HG03460 (cell line): ENCODE measurements at regions not wholly inside any gene's neighbourhood (a gene's known extent, or its start where the extent isn't known, plus 50 kb on each side); places are given as distances from the start of the nearest gene placed in this dataset.

Experiments
- ATAC-seq: cut with Tn5 transposase; IDR thresholded peaks from one replicate; pipeline ENCODE4 v1.9.1; 2021; ENCODE audit not compliant: unreplicated experiment

DNA sequence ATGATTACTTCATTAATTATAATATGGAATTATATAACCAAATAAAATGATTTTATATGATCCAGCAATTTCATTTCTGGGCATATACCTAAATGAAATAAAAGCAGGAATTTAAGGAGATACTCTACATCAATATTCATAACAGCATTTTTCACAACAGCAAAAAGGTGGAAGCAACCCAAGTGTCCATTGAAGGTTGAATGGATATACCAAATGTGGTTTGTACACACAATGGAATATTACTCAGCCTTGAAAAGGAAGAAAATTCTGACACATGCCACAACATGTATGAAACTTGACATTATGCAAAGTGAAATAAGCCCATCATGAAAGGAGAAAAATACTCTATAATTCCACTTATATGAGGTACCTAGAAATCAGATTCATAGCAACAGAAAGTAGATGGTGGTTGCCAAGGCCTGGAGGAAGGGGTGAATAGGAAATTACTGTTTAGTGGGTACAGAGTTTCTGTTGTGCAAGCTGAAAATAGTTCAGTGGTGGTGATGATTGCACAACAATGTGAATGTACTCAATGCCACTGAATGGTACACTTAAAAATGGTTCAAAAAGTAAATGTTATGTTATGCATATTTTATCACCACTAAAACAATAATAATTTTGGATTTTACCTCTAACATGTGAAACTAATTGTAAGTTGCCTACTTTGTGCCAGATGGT, 471.5 kb downstream of the SPRY1 start:
- ATAC-seq, result no peak

DNA sequence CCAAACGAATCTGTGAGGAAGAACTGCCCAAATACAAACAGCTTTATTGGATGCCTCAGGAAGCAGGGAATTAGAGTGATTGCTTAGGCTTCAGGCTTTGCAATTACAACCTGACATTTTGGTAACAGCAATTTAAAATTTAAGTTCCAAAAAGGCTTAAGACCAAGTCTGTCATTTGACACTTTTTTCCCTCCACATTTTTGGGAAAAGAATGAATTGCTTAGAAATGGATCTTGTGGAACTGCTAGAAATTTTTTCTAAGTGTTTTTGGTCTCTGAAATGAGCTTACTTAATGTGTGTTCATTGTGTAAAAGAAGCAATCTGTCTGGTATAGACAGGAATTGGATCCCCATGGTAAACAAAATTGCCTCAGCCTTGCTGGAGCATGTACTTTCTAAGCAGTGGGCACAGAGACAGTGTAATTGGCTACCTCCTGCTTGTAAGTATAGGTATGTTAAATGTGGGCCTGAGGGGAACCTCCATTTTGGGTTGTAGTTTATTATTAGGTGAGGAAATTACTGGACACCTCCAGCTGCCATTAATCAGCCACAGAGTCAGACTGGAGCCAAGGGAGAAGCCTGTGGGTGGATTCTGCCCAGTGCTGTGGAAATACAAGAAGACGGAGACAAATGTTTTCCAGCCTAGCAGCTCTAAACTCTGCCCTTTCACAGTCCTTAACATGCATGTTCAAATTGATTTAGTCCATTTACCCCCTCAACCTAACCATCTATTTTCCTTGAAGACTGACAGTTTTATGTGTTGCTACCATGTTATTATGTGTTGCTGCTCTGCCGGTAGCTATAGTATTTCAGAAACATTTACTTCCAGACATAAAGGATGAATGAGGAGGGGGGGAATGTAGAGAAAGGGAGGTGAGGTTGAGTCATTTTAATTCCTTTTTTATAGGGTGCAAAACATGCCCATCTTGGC, 473.0 kb downstream of the SPRY1 start:
- no peak for ATAC-seq

DNA sequence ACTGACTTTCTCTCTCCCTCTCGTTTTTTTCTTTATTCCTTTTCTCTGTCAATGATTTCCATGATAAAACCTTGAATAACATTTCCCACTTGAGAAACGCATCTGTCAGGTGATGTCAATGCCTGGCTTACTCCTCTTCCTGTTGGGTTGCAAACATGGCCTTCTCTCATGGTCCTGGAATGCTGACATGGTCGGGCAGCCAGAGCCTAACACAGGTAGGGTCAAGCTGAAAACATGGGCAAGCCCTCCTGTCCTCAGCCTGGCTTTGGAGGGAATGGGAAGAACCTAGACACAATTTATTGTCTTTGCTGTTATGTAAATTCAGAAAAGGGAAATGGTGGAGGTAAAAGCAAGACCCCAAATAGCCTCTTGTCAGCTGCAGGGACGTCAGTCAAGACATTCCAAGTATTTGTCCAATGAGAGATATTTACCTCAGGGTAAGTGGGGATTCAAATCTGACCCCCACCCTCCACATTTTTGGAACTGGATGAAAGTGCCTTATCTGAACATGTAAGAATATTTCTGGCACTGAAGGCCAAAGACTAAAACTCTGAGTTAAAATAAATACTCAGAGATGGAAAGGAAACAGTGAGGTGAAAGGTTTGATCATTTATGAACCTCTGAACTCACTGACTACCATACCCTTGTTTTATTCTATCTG, 473.8 kb downstream of the SPRY1 start:
- ATAC-seq, result no peak

DNA sequence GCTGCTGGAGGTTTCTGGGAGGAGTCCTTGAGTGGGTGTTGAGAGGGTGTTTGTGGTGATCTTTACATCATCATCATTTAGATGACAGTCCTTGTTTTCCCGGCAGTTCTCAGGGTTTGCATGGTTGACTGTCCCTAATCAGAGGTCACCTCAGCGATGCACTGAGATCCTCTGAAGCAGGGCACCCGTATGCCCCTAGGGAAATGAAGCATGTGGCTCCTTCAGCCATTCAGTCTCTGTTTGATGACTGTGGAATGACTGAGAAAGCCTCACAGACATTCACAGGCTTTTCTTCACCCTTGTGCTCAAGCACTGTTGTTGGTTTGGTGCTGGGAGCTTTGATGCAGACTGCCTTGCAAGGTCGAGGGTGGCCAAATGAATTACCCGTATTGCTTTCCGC, 474.7 kb downstream of the SPRY1 start:
- ATAC-seq, result no peak

DNA sequence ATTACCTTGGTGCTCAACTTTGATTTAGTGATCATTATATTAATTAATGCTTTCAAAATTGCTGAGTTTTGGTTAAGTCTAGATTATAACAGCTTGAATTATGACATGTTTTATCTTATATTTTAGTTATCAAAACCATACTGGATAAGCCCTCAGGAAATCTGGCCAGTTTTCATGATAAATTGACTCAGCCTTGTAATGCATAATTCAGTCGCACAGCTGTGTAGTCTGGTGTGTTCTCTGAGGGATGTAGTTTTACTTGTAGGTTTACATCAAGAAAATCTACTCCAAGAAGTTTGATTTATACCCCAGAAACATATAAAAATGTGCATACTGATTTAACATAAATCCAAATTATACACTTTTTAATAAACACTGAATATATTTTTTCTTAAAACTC, 477.5 kb downstream of the SPRY1 start:
- no peak for ATAC-seq

DNA sequence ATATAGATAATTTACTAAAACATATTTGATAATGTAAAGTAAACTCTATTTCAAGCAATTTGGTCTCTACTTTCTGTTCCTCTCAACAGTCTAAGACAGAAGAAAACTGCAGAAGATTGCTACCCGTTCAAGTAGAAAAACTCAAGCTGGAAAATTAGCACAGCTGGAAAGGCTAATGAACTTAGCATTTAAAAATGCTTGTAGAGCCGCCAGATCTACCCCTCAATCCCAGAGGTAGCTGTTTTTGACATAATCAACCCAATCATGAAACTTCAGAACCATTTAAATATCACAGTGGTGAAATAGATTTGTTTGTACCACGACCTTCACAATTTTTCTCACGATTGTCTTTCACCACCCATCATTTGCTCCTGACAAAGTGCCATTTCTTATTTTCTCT, 479.5 kb downstream of the SPRY1 start:
- ATAC-seq, result no peak

DNA sequence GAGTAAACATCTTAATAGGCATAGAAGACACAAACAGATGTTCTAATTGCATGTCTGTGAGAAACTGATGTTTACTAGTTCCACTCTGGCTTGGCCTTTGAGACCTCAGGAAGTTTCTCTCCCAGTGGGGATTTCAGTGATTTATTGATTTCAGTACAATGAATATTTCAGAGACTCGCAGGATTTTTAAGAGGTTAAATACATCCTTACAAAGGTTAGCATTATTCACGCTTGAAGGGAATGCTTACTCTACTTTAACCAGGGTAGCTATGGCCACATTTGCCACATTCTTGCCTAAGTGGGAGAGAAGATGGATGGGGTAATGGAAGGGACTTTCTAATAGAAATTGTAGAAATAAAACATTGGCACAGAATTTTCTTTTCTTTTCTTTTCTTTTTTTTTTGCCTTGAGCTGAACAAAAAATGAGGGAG, 480.1 kb downstream of the SPRY1 start:
- ATAC-seq, result no peak

DNA sequence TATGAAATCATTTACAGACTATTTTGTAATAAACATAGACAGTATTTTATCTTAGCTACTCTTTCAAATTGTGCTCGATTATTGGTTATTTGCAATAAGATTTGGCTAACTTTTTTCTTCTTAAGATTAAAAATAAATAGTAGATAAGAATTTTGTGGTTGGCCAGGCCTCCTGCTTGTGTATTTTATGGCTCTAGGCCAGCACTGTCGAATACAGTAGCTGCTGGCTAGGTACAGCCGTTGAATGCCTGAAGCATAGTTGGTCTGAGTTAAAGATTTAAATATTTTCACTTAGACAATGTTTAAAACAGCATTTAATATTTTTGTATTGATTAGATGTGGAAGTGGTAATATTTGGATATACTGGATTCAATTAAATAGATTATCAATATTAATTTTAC, 481.0 kb downstream of the SPRY1 start:
- ATAC-seq, result no peak

DNA sequence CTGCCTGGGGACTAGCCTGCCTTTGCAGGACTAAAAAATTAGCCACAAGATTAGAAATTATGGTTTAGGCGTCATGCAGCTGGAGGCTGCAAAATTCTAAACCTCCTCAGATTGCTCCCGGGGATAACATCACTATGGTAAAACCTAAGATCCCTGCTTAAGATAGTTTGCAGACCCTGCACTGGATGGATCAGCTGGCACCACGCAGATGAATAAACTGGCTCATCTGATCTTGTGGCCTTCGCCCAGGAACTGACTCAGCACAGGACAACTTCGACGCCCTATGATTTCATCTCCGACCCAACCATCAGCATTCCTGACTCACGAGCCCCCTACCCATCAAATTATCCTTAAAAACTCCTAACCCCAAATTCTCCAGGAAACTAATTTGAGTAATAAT, 482.4 kb downstream of the SPRY1 start:
- no peak for ATAC-seq

DNA sequence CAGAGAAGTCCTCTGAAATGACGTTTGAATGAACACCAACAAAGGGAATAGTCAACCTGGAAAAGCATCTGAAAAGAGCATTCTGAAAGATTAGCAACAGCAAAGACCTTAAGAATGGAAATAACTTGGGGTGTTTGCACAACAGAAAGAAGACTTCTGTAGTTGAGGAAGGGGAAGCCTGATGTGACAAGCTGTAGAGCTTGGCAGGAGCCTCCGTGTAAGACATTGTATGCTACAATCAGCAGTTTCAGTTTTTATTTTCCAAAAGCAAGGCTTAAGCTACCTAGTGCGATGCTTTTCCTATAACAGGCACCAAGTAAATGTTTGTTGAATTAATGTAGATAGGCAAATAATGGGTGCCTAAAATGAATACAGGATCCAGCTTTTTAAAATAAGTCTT, 484.0 kb downstream of the SPRY1 start:
- ATAC-seq, result no peak

DNA sequence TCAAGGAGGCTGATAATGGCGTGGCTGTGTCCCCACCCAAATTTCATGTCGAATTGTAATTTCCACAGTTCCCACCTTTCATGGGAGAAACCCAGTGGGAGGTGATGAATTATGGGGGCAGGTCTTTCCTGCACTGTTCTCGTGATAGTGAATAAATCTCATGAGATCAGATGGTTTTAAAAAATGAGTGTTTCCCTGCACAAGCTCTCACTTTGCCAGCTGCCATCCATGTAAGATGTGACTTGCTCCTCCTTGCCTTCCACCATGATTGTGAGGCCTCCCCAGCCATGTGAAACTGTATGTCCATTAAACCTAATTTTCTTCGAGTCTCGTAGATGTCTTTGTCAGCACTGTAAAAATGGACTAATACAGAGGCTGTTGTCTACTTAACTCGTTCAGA, 488.3 kb downstream of the SPRY1 start:
- no peak for ATAC-seq

DNA sequence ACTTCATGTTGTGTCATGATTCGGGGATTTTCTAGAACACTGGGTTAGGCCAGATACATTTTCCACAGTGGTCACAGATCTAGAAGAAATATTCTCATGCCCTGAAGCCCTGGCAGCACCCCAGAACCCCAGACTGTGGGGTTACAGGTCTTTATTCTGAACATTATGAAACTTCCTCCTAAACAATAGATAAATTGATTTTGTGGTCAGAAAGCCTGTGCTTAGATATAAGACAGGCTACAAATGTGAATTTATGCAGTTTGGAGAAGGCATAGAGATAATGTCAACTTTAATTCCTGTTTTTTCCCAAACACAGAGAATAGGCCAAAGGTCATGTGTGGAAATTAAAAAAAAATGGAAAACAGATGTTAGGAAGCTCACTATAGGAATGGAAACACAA, 492.9 kb downstream of the SPRY1 start:
- no peak for ATAC-seq

DNA sequence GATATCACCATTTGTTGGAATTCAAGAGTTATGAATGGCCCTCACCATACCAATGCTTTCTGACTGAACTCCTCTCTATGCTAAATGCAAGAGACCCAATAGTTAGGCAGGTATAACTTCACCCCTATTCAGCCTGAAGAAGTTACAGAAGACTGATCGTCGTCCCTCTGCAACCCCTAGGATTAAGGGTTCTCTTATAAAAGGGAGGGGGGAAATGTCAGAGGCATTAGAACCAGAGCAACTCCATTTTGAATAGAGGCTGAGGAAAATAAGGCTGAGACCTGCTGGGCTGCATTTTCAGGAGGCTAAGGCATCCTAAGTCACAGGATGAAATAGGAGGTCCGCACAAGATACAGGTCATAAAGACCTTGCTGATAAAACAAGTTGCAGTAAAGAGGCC, 494.3 kb downstream of the SPRY1 start:
- no peak for ATAC-seq

DNA sequence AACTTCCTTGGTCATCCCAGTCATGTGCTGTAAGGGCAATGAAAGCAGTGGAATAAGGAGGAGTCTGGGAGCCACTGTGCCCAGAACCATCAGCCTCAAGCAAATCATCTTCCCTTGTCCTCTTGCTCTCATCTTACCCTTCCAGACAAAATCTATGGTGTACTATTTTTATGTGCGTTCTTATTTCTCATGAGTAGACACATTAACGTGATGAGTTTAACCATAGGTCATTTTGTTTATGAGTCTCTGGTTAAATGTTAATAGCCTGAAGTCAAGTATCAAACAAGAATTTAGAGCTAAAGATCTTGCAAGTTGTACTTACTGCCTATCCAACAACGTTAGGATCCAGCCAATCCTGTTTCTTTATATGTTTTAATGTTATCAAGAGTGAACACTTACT, 495.3 kb downstream of the SPRY1 start:
- ATAC-seq, result no peak

DNA sequence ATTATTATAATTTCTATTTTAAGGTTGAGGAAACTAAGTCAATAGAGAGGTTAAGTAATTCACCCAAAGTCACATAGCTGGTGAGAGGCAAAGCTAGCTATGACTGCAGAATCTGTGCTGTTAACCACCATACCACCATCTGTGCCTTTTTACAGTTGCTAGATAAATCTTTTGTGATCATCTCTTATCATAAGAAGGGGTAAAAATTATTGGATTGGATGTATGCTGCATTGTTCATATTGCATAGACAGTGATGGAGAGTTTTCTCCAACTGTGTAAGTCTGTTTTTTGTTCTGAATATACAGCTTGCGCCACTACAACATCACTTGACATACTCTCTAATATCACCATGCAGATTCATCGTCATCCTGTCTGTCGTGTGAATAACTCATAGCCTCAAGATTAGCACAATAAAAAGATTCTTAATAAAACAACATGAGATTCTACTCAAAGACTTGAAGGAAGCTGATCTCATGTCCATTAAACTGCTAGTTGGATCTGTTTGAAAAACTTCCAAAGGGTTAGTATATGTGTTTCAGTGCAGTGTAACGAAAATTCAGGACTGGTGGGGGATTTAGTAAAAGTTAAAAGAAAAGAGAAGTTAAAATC, 495.9 kb downstream of the SPRY1 start:
- no peak for ATAC-seq

DNA sequence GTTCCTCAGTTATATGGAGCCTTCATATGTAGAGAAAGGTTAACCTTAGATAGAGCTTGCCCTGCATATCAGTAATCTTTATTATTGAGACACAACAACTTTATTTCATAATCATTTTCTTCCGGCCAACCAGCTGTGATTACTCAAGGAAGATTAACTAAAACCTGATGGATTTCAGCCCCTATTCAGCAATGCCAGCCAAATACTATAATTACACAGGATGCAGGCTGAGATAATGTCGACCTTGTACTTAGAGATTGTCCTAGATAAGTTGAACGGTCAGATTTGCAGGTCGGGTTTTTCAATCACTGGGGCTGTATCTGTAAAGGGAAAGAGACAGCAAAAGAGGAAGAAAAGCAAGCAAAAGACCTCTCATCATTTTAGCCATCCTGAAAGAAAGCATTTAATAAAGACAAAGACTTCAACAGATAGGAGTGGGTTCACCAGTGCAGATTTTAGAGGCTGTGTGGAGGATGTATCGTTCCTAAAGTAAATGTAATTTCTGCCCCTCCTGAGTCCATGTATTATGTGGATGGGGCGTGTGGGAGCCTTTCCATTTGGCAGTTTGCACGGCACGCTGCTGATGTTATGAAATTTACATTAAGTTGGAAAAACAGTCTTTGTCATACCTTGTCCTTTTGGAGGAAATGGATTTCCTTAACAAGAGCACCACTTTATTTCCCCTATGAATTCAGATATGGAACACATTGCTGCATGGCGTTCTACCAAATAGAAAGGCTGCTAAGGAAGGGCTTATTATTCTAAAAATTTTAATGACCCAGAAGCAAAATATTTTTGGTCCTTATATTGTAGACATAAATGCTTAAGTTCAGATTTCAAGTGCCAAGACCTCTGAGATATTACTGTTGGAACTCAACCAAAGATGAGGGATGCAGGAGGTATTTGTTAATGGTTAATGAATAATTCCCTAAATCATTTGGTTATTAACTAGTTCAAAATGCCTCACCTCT, 496.7 kb downstream of the SPRY1 start:
- no peak for ATAC-seq

DNA sequence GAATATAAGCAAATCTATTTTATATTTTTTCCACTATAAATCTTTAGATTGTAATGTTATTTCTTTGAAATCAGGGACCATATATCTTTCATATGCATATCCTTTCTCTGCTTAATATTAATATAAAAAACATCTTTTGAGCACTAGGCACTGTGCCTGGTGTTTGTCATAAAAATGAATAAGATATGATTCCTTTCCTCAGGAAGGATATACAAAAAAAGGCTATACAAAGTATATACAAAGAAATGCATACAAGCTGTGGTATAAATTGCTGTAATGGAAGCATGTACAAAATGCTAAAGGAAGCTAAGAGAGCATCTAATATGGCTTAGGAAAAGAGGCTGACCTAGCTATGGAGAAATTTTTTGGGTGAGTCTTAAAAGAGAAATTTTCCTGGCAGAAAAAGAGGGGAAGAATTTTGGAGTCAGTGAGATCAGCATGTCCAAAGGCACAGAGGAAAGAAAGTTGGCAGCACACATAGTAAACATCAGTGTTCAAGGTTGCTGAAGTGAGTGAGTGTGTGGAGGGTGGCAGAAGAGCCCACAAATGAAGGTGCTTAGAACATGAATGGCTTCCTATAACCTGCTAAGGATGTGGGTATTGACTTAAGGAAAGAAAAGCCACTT, 500.0 kb downstream of the SPRY1 start:
- no peak for ATAC-seq

DNA sequence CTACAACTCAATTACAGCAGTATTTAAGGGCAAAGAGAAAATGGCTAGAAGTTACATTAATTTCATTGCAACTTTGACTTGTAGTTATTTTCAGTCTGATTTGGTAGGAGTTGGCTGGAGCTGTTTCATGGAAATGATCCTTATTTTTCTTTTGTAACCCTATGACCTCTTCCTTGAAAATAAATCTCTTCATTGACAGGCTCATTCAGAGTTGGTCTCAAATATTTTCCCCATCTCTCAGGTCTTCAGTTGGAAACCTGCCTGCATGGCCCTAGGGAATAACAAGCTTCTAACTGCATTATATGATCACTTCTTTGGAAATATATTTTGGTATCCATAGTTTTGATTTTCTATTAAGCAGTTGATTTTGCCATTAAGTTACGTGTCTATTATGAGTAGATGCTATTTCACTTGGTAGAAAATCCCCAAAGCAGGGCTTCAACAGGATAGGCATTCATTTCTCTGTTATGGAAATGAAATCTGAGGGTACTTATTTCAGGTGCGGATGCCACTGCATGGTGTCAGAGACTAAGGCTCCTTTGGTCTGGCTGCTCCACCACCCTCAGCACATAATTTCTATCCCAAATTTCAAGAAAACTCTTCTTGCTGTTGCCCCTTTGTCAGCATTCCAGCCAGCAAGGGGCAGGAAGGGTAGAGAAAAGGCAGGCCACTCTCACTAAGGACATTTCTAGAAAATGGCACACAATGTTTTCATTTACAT, 502.5 kb downstream of the SPRY1 start:
- ATAC-seq, result no peak

DNA sequence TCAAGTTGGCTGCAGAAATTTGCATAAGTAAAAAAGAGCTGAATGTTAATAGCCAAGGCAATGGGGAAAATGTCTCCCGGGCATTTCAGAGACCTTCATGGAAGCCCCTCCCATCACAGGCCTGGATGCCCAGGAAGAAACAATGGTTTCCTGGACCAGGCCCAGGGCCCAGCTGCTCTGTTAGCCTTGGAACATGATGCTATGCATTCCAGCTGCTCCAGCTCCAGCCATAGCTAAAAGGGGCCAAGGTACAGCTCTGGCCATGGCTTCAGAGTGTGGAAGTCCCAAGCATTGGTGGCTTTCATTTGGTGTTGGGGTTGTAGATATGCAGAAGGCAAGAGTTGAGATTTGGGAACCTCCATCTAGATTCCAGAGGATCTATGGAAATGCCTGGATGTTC, 508.3 kb downstream of the SPRY1 start:
- ATAC-seq, result no peak
